LNCAP (cell line): ENCODE measurements at regions not wholly inside any gene's neighbourhood (a gene's known extent, or its start where the extent isn't known, plus 50 kb on each side); places are given as distances from the start of the nearest gene placed in this dataset.

Experiments used
- TF ChIP-seq, protein P1 (sequence below): fragments of 450-650 bp; IDR thresholded peaks from 2 replicates; pipeline ENCODE4 v1.5.1; 2017; ENCODE audit warnings: mild to moderate bottlenecking

DNA sequence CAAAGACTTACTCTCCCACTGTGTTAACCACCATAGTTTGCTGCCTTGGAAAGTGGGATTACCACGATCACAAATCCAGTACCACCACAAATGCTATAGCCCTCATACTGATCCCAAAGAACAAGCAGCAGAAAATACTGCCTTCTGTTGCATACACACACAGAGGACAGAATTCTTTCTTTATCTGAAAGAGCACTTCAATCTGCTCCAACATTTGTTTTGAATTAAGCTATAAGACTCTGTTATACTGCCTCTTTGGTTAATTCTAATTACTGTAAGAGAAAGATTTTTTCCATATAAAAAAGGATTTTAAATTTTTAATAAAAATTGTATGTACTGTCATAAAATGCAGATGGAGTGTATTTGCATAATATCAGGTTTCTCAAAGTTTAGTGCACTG, 69.8 kb downstream of the YIPF5 start:
- TF ChIP-seq, protein P1, sequence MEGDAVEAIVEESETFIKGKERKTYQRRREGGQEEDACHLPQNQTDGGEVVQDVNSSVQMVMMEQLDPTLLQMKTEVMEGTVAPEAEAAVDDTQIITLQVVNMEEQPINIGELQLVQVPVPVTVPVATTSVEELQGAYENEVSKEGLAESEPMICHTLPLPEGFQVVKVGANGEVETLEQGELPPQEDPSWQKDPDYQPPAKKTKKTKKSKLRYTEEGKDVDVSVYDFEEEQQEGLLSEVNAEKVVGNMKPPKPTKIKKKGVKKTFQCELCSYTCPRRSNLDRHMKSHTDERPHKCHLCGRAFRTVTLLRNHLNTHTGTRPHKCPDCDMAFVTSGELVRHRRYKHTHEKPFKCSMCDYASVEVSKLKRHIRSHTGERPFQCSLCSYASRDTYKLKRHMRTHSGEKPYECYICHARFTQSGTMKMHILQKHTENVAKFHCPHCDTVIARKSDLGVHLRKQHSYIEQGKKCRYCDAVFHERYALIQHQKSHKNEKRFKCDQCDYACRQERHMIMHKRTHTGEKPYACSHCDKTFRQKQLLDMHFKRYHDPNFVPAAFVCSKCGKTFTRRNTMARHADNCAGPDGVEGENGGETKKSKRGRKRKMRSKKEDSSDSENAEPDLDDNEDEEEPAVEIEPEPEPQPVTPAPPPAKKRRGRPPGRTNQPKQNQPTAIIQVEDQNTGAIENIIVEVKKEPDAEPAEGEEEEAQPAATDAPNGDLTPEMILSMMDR: no peak

- TF ChIP-seq, protein P1: no peak
Measured at GRCh38 chr5:144101616-144102015, 68.8 kb downstream of the YIPF5 start.

DNA sequence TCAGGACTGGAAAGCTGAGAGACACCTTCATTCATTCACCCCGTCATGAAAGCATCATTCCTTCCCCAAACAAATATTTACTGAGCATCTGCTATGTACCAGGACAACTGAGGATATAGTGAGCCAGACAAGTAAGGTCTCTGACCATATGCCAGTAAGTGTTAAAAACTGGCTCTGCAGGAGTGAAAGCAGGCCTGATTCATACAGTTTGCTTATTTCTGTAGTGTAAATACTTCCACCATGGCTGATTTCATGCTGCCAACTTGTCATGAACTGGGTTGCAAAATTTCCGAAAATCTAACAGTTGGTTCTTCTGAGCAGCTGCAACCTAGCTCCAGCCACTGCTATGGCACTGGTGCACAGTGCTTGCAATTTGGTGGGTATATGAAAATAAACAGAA, 68.1 kb downstream of the YIPF5 start:
- TF ChIP-seq, protein P1: no peak

GRCh38 chr5:144102979-144103378, 67.5 kb downstream of the YIPF5 start:
- TF ChIP-seq, protein P1: no peak

- TF ChIP-seq, protein P1: no peak
Measured at GRCh38 chr5:144103611-144104485, 66.6 kb downstream of the YIPF5 start.

DNA sequence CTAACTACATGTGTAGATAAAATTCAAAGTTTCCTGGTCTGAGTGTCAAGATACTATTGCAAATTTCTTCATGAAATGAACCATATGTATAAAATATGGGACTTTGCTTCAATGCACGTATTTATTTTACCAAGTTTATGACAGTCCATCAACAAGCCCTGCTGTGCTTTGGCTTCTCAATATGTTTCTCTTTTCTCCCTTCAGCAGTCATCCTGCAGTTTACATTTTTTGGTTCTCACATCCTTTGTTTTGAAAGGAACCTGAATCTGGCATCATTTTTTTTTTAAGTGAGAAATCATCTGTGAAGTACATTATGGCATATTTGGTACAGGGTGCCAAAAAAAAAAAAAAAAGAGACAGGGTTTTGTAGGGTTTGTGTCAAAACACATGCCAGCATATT, 65.1 kb downstream of the YIPF5 start:
- TF ChIP-seq, protein P1: no peak

GRCh38 chr5:144108131-144108530, 62.3 kb downstream of the YIPF5 start:
- TF ChIP-seq, protein P1: no peak
